OCI-LY1 (cell line): ENCODE measurements at regions not wholly inside any gene's neighbourhood (a gene's known extent, or its start where the extent isn't known, plus 50 kb on each side); places are given as distances from the start of the nearest gene placed in this dataset.

Source experiments
- H2AFZ ChIP-seq: fragments of 200-600 bp; sonication (generic), shearing (Covaris generic); 2 replicates; pipeline ENCODE4 v1.6.0; 2014; ENCODE audit warnings: antibody characterized with exemption, mild to moderate bottlenecking, low read length
- H3F3A ChIP-seq: fragments of 200-600 bp; sonication (generic), shearing (Covaris generic); 2 replicates; pipeline ENCODE4 v1.6.0; 2014; ENCODE audit warnings: mild to moderate bottlenecking, antibody characterized with exemption, low read length, moderate library complexity; ENCODE audit not compliant: insufficient read depth
- H3K27ac ChIP-seq: fragments of 200-600 bp; sonication (generic); 2 replicates; pipeline ENCODE4 v1.5.1; 2014; ENCODE audit warnings: low read length, mixed run types, mild to moderate bottlenecking, low read depth; ENCODE audit not compliant: poor library complexity, severe bottlenecking
- H3K27me3 ChIP-seq: fragments of 200-600 bp; sonication (generic); 2 replicates; pipeline ENCODE4 v1.6.0; 2014; ENCODE audit warnings: antibody characterized with exemption, mild to moderate bottlenecking, low read length, moderate library complexity; ENCODE audit not compliant: insufficient read depth
- H3K36me3 ChIP-seq: fragments of 200-600 bp; sonication (generic); 2 replicates; pipeline ENCODE4 v1.6.1; 2014; ENCODE audit warnings: mild to moderate bottlenecking, antibody characterized with exemption, low read length, moderate library complexity, mixed read lengths; ENCODE audit not compliant: insufficient read depth
- H3K4me1 ChIP-seq: fragments of 200-600 bp; sonication (generic); 2 replicates; pipeline ENCODE4 v1.5.1; 2014; ENCODE audit warnings: mild to moderate bottlenecking, low read length, moderate library complexity; ENCODE audit not compliant: insufficient read depth, severe bottlenecking
- H3K4me2 ChIP-seq: fragments of 200-600 bp; sonication (generic), shearing (Covaris generic); 2 replicates; pipeline ENCODE4 v1.6.1; 2014; ENCODE audit warnings: low read length
- H3K4me3 ChIP-seq: fragments of 200-600 bp; sonication (generic); 2 replicates; pipeline ENCODE4 v1.5.1; 2014; ENCODE audit warnings: low read length, low read depth, mild to moderate bottlenecking, mixed read lengths; ENCODE audit not compliant: poor library complexity, severe bottlenecking
- H3K79me2 ChIP-seq: fragments of 200-600 bp; shearing (Covaris generic); 2 replicates; pipeline ENCODE4 v1.6.1; 2016; ENCODE audit warnings: mixed run types, low read length, mixed read lengths; ENCODE audit not compliant: insufficient read depth
- H3K9ac ChIP-seq: fragments of 200-600 bp; sonication (generic), shearing (Covaris generic); 2 replicates; pipeline ENCODE4 v1.6.1; 2014; ENCODE audit warnings: mild to moderate bottlenecking, low read length, mixed read lengths
- H3K9me2 ChIP-seq: fragments of 200-600 bp; sonication (generic), shearing (Covaris generic); 2 replicates; pipeline ENCODE4 v1.6.1; 2014; ENCODE audit warnings: low read depth, mild to moderate bottlenecking, low read length, mixed read lengths
- H3K9me3 ChIP-seq: fragments of 200-600 bp; shearing (Covaris generic); 2 replicates; pipeline ENCODE4 v1.6.1; 2014; ENCODE audit warnings: low read length, mixed read lengths
- H4K20me1 ChIP-seq: fragments of 200-600 bp; sonication (generic), shearing (Covaris generic); 2 replicates; pipeline ENCODE4 v1.6.0; 2016; ENCODE audit warnings: mild to moderate bottlenecking, low read length; ENCODE audit not compliant: insufficient read depth
- CTCF ChIP-seq: fragments of 200-600 bp; sonication (generic), shearing (Covaris generic); IDR thresholded peaks from 2 replicates; pipeline ENCODE4 v1.5.1; 2017; ENCODE audit warnings: mild to moderate bottlenecking, antibody characterized with exemption, low read length, moderate library complexity, mixed read lengths
- EZH2 ChIP-seq: fragments of 200-600 bp; sonication (generic), shearing (Covaris generic); IDR thresholded peaks from 2 replicates; pipeline ENCODE4 v1.8.0; 2017; ENCODE audit warnings: borderline replicate concordance, mixed run types, mild to moderate bottlenecking, antibody characterized with exemption, low read length, moderate library complexity, mixed read lengths

DNA sequence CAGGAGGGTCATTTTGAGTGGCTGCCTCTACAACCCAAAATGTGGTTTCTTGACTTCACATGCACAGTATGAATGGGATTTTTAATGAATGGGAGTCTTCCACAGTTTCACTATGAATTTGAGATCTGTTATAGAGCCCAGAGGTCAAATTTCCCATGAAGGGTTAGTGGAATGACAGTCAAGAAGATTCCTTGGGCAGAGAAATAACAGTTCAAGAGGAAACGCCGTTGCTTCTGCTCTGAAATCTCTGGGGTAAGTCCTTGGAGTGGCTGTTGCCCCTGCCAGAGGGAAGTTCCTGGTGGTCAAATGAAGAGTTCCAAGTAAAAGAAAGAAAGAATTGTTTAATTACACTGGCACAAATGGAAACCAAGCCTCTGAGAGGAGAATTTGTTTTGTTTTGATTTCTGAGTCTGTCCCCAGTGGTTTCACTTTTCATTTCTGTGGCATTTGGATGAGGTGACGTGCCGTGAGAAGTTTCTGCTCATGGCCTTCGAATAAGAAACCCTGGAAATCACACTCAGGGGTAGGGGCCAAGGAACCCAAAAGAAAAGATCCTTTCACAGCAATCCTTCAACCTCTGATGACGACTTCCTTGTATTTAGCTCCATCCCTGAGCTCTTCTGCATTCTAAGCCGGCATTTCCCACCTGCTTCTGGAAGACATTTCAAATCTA, 77.5 kb upstream of the IL12A start:
- Histone ChIP-seq H3K9me3 (no peaks in the 10 kb centered on the region), H4K20me1 (no peaks in the 10 kb centered on the region), H3K27ac (no peak overlapping the region), H3K79me2 (no peaks in the 10 kb centered on the region), H3K4me1 (no peaks in the 10 kb centered on the region), H3K27me3 (no peaks in the 10 kb centered on the region), H3K4me3 (no peak overlapping the region), H3K9me2 (no peaks in the 10 kb centered on the region), H3K36me3 (no peaks in the 10 kb centered on the region), H3F3A (no peaks in the 10 kb centered on the region), H3K9ac (no peak overlapping the region), H3K4me2 (no peak overlapping the region; the same call in 1 of the 2 replicates), H2AFZ (no peak overlapping the region)
- TF ChIP-seq CTCF (no peak), EZH2 (no peak)

- H3K4me1 ChIP-seq: no peaks in the 10 kb centered on the region
- H3K27ac ChIP-seq: no peak overlapping the region
- H3F3A ChIP-seq: no peaks in the 10 kb centered on the region
- H4K20me1 ChIP-seq: no peaks in the 10 kb centered on the region
- H3K79me2 ChIP-seq: no peaks in the 10 kb centered on the region
- H3K4me2 ChIP-seq: no peak overlapping the region
- no peaks in the 10 kb centered on the region for H3K9me3 ChIP-seq
- no peaks in the 10 kb centered on the region for H3K27me3 ChIP-seq
- H3K9me2 ChIP-seq: no peaks in the 10 kb centered on the region
- H2AFZ ChIP-seq: no peak overlapping the region
- no peaks in the 10 kb centered on the region for H3K36me3 ChIP-seq
- no peak overlapping the region for H3K9ac ChIP-seq
- no peak for TF ChIP-seq CTCF
- no peak for TF ChIP-seq EZH2
- H3K4me3 ChIP-seq: no peak overlapping the region
Observed at GRCh38 chr3:159911664-159912037, 77.0 kb upstream of the IL12A start.

DNA sequence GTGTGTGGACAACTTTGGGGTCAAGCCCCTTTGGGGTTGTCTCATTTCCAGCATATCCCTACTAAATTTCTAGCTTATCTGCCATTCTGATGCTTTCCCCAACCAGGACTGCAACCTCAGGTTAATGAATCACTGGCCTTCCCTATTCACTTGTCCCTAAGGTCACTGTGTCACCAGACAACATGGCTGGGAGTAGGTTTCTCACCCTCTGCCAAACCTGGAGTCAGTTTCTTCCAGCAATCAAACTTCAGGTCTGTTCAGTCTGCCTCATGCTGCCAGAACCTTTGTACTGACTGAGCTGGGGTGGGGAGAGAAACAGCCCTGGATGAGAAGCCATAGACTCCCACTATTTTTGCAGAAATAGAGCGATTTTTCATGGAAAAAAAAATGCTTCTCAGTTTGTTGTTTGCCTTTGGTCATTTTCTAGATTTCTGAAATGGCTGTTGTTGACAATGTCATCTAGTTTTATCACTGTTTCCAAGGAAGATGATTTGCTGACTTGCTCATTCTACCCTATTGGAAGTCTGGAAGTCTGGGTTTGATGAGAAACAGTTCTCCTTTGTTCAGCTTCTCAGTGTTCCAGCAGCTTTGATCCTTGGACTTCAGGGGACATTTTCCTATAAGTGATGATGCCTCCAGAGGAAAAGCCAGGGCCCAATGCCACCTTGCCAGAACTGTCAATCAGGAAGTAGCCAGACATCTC, 74.8 kb upstream of the IL12A start:
- no peak for TF ChIP-seq CTCF
- no peak for TF ChIP-seq EZH2
- Histone ChIP-seq H3K4me3 (no peak overlapping the region), H3K9me3 (no peaks in the 10 kb centered on the region), H3K9ac (no peak overlapping the region), H3K4me2 (no peak overlapping the region), H3K4me1 (no peaks in the 10 kb centered on the region), H3K27me3 (no peaks in the 10 kb centered on the region), H3K27ac (no peak overlapping the region), H3K9me2 (no peaks in the 10 kb centered on the region), H3K79me2 (no peaks in the 10 kb centered on the region), H3K36me3 (no peaks in the 10 kb centered on the region), H2AFZ (no peak overlapping the region), H3F3A (no peaks in the 10 kb centered on the region), H4K20me1 (no peaks in the 10 kb centered on the region)
